Lung (tissue), 11 donors: ENCODE measurements at regions not wholly inside any gene's neighbourhood (a gene's known extent, or its start where the extent isn't known, plus 50 kb on each side); places are given as distances from the start of the nearest gene placed in this dataset.

ENCODE experiments used
- ATAC-seq: fragments of 200-7000 bp; cut with Tn5 transposase; one replicate; pipeline ENCODE4 v1.9.1; 2020; ENCODE audit warnings: moderate number of reproducible peaks; ENCODE audit not compliant: insufficient read depth, low FRiP score
- DNase-seq, 3 donors: peaks; one replicate each; pipeline ENCODE4 v3.0.0-alpha.2; 2013 to 2017
- H3K27ac ChIP-seq, 2 donors: one replicate each; pipeline ENCODE4 v1.5.1; 2013; ENCODE audit warnings: mild to moderate bottlenecking in 2 of 2, moderate library complexity in 2 of 2, control low read depth in 1 of 2, inconsistent platforms in 1 of 2, low read depth in 1 of 2, low read length in 1 of 2
- H3K27me3 ChIP-seq, 3 donors: one replicate each; pipeline ENCODE4 v1.5.1; 2013; ENCODE audit warnings: low read length in 2 of 3; ENCODE audit not compliant: control insufficient read depth in 3 of 3, insufficient read depth in 3 of 3
- H3K36me3 ChIP-seq, 4 donors: one replicate each; pipeline ENCODE4 v1.5.1; 2013; ENCODE audit warnings: low read length in 4 of 4, mild to moderate bottlenecking in 1 of 4, moderate library complexity in 1 of 4; ENCODE audit not compliant: control insufficient read depth in 4 of 4, insufficient read depth in 4 of 4
- H3K4me1 ChIP-seq, 5 donors: one replicate each; pipeline ENCODE4 v1.5.1; 2013; ENCODE audit warnings: low read length in 5 of 5, mild to moderate bottlenecking in 2 of 5, moderate library complexity in 1 of 5; ENCODE audit not compliant: control insufficient read depth in 5 of 5, insufficient read depth in 5 of 5
- H3K4me3 ChIP-seq: one replicate; pipeline ENCODE4 v1.5.1; 2013; ENCODE audit warnings: mild to moderate bottlenecking, control low read depth, moderate library complexity
- H3K9ac ChIP-seq, 2 donors: one replicate each; pipeline ENCODE4 v1.5.1; 2013; ENCODE audit warnings: low read length in 2 of 2, control low read depth in 1 of 2; ENCODE audit not compliant: insufficient read depth in 1 of 2
- H3K9me3 ChIP-seq, 4 donors: one replicate each; pipeline ENCODE4 v1.5.1; 2013; ENCODE audit warnings: low read length in 3 of 4, mild to moderate bottlenecking in 1 of 4, moderate library complexity in 1 of 4; ENCODE audit not compliant: control insufficient read depth in 4 of 4, insufficient read depth in 3 of 4
- CTCF ChIP-seq: IDR thresholded peaks from 2 replicates; pipeline ENCODE4 v1.5.1; 2012; ENCODE audit warnings: mild to moderate bottlenecking; ENCODE audit errors: control extremely low read depth, extremely low read depth
- WGBS, 2 donors: extraction: QIAGEN DNeasy Blood & Tissue Kit; methylation state at CpG; one replicate each; pipeline ENCODE4 v1.1.7; 2013; 5-methylcytosine and 5-hydroxymethylcytosine counted together
- donor health status: control.
- donor health status: control.
- donor health status: Bipolar disorder and iron deficiency.
- donor health status: healthy.
- donor health status: DM: yes; HTN: yes; CAD: no.

GRCh38 chr14:30796707-30797106 is 77.7 kb upstream of the COCH start:
- no peak for DNase-seq
- no peak overlapping the region for H3K4me3 ChIP-seq
- H3K27ac ChIP-seq: no peak overlapping the region
- WGBS, 2 donors: 48 to 59% methylated on average over 1 of the region's 1 CpG
- H3K27me3 ChIP-seq: no peaks in the 10 kb centered on the region
- no peak for ATAC-seq
- H3K9me3 ChIP-seq: no peaks in the 10 kb centered on the region
- no peaks in the 10 kb centered on the region for H3K4me1 ChIP-seq
- no peak overlapping the region for H3K9ac ChIP-seq
- no peak for TF ChIP-seq CTCF
- H3K36me3 ChIP-seq: no peaks in the 10 kb centered on the region

- Histone ChIP-seq H3K4me3 (no peak overlapping the region), H3K9me3 (no peaks in the 10 kb centered on the region), H3K4me1 (peaks cover 0 to 4% (median 0%) of the 10 kb centered on the region in 5 donors), H3K27me3 (peaks cover 0 to 2% (median 0%) of the 10 kb centered on the region in 3 donors), H3K36me3 (no peaks in the 10 kb centered on the region), H3K27ac (no peak overlapping the region), H3K9ac (no peak overlapping the region)
- WGBS, 2 donors: 74 to 89% methylated on average over 1 of the region's 1 CpG
- ATAC-seq: no peak
- no peak for DNase-seq
- no peak for TF ChIP-seq CTCF
Measured at GRCh38 chr14:30798516-30798915, 75.8 kb upstream of the COCH start.

GRCh38 chr14:30798961-30799360 is 75.4 kb upstream of the COCH start:
- H3K36me3 ChIP-seq: no peaks in the 10 kb centered on the region
- TF ChIP-seq CTCF: no peak
- no peak overlapping the region for H3K27ac ChIP-seq
- WGBS, 2 donors: 90 to 93% methylated on average over 2 of the region's 2 CpGs
- H3K9me3 ChIP-seq: no peaks in the 10 kb centered on the region
- H3K4me1 ChIP-seq: peaks cover 0 to 4% (median 0%) of the 10 kb centered on the region in 5 donors
- DNase-seq (no peak), ATAC-seq (no peak)
- no peak overlapping the region for H3K9ac ChIP-seq
- no peak overlapping the region for H3K4me3 ChIP-seq
- peaks cover 0 to 2% (median 0%) of the 10 kb centered on the region in 3 donors for H3K27me3 ChIP-seq

- Histone ChIP-seq H3K36me3 (no peaks in the 10 kb centered on the region), H3K4me1 (peaks cover 0 to 4% (median 0%) of the 10 kb centered on the region in 5 donors), H3K9ac (no peak overlapping the region), H3K9me3 (no peaks in the 10 kb centered on the region), H3K27ac (no peak overlapping the region), H3K27me3 (peaks cover 0 to 2% (median 0%) of the 10 kb centered on the region in 3 donors), H3K4me3 (no peak overlapping the region)
- WGBS, 2 donors: 39 to 44% methylated on average over 1 of the region's 1 CpG
- ATAC-seq: no peak
- TF ChIP-seq CTCF: no peak
- DNase-seq: no peak
Measured at GRCh38 chr14:30799933-30800332, 74.4 kb upstream of the COCH start.
